Nephron (organoid): ENCODE measurements at regions not wholly inside any gene's neighbourhood (a gene's known extent, or its start where the extent isn't known, plus 50 kb on each side); places are given as distances from the start of the nearest gene placed in this dataset.

Experiments
- H3K27ac Mint-ChIP-seq, 3 experiments: 2 replicates each; pipeline ENCODE4 v1.8.0; 2020; ENCODE audit warnings: mixed read lengths in 3 of 3, mild to moderate bottlenecking in 2 of 3, moderate library complexity in 1 of 3
- H3K27me3 Mint-ChIP-seq: 2 replicates; pipeline ENCODE4 v1.8.0; 2021; ENCODE audit warnings: low read depth, mild to moderate bottlenecking, moderate library complexity, mixed read lengths
- H3K36me3 Mint-ChIP-seq: 2 replicates; pipeline ENCODE4 v1.8.0; 2020; ENCODE audit warnings: low read depth, mixed read lengths
- H3K4me1 Mint-ChIP-seq: 2 replicates; pipeline ENCODE4 v1.8.0; 2020; ENCODE audit warnings: mixed read lengths
- H3K4me3 Mint-ChIP-seq, 3 experiments: 2 replicates each; pipeline ENCODE4 v1.8.0; 2020; ENCODE audit warnings: mild to moderate bottlenecking in 3 of 3, mixed read lengths in 3 of 3, moderate library complexity in 2 of 3
- H3K9me3 Mint-ChIP-seq: 2 replicates; pipeline ENCODE4 v1.8.0; 2020; ENCODE audit warnings: mixed read lengths
- TF ChIP-seq, protein P1 (sequence below), 3 experiments: fragments of 200-600 bp; sonication (generic); IDR thresholded peaks; one replicate each; pipeline ENCODE4 v1.5.0; 2021; ENCODE audit warnings: antibody characterized with exemption in 3 of 3; ENCODE audit not compliant: unreplicated experiment in 3 of 3

DNA sequence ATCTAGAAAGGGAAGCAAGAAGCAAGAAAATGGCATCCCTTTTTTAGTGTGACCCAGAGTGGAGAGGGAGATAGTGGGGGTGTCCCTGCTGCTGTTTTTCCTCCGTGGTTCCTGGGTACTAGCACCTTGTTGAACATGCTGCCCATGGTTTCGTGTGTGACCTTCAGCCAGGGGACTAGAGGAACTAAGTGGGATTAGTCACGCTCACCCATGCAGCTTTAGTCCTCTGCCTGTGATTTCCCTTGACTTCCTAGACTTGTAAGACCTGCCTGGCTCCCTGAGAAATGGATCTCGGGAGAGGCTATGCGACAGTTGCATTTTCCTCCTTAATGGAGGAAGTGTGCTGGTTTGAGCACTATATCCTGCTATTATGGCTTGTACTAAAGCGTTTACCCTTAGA is 471.4 kb downstream of the DCDC2C start:
- Mint-ChIP-seq H3K27ac (no peak overlapping the region), H3K9me3 (peaks cover 31% of the 10 kb centered on the region), H3K27me3 (no peaks in the 10 kb centered on the region), H3K36me3 (no peaks in the 10 kb centered on the region), H3K4me1 (no peaks in the 10 kb centered on the region), H3K4me3 (no peak overlapping the region)
- TF ChIP-seq, protein P1, sequence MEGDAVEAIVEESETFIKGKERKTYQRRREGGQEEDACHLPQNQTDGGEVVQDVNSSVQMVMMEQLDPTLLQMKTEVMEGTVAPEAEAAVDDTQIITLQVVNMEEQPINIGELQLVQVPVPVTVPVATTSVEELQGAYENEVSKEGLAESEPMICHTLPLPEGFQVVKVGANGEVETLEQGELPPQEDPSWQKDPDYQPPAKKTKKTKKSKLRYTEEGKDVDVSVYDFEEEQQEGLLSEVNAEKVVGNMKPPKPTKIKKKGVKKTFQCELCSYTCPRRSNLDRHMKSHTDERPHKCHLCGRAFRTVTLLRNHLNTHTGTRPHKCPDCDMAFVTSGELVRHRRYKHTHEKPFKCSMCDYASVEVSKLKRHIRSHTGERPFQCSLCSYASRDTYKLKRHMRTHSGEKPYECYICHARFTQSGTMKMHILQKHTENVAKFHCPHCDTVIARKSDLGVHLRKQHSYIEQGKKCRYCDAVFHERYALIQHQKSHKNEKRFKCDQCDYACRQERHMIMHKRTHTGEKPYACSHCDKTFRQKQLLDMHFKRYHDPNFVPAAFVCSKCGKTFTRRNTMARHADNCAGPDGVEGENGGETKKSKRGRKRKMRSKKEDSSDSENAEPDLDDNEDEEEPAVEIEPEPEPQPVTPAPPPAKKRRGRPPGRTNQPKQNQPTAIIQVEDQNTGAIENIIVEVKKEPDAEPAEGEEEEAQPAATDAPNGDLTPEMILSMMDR (IDR thresholded peaks at IDR 0.05; ENCODE audit: unreplicated experiment in 3 of 3) = no peak

DNA sequence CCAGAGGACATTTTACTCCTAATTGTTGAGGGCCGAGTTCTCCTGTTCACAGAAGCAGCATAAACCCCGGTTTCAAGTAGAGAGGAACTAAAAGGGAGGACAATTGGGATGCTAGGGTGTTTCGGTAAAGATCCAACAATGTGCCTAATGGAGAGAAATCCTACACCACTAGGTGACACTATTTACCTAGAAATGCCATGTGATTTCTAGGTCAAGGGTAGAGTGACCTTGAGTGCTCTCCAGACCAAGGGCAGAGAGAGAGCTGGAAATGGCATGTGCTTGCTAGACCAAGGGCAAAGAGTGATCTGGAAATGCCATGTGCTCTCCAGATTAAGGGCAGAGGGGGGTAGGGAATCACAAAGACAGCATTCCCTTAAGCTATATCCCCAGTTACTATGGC is 472.0 kb downstream of the DCDC2C start:
- H3K4me3 Mint-ChIP-seq = no peak overlapping the region
- no peak overlapping the region for H3K27ac Mint-ChIP-seq
- no peaks in the 10 kb centered on the region for H3K36me3 Mint-ChIP-seq
- TF ChIP-seq, protein P1 (IDR thresholded peaks at IDR 0.05; ENCODE audit: unreplicated experiment in 3 of 3) = no peak
- no peaks in the 10 kb centered on the region for H3K27me3 Mint-ChIP-seq
- no peaks in the 10 kb centered on the region for H3K4me1 Mint-ChIP-seq
- H3K9me3 Mint-ChIP-seq = peaks cover 35% of the 10 kb centered on the region

DNA sequence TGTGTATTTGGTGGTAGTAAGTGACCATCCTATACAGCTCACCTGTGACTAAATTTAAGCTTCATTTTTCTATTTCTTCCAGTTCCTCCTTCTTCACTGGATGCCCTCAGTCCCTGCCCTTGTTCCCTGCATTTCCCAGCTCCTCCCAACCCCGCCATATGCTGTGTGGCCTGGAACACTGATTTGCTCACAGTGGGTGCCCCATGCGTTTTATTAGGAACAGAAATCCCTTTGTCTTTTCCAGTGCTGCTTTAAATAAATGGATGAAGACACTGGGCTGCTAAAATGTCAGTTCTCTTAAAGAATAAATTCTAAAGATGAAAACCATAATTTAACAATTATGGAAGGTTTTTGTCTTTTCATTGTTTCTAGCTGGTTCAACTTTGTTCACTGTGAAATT is 477.3 kb downstream of the DCDC2C start:
- TF ChIP-seq, protein P1 (IDR thresholded peaks at IDR 0.05; ENCODE audit: unreplicated experiment in 3 of 3) = no peak
- no peaks in the 10 kb centered on the region for H3K36me3 Mint-ChIP-seq
- no peak overlapping the region for H3K27ac Mint-ChIP-seq
- H3K4me3 Mint-ChIP-seq = no peak overlapping the region
- H3K27me3 Mint-ChIP-seq = no peaks in the 10 kb centered on the region
- H3K9me3 Mint-ChIP-seq = peaks cover 25% of the 10 kb centered on the region
- H3K4me1 Mint-ChIP-seq = no peaks in the 10 kb centered on the region

DNA sequence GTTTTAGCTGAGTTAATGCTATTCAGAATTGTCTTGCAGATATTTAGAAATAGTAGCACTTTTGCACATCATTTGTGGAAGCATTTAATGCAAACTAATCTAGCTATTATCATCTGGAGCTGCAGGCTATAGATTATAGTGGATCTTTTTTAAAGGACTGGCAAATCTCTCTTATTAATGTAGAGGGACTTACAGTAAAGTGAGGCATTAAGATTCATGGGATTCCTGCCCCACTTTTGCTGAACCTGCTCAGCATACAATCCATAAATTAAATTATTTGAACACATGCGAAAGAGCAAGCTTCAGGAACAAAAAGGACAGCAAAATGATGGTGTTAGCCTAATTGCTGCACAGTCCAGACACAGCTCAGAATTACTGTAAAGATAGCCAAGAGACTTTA is 477.7 kb downstream of the DCDC2C start:
- H3K4me3 Mint-ChIP-seq = no peak overlapping the region
- peaks cover 20% of the 10 kb centered on the region for H3K9me3 Mint-ChIP-seq
- no peaks in the 10 kb centered on the region for H3K36me3 Mint-ChIP-seq
- TF ChIP-seq, protein P1 (IDR thresholded peaks at IDR 0.05; ENCODE audit: unreplicated experiment in 3 of 3) = no peak
- H3K27ac Mint-ChIP-seq = no peak overlapping the region
- no peaks in the 10 kb centered on the region for H3K4me1 Mint-ChIP-seq
- no peaks in the 10 kb centered on the region for H3K27me3 Mint-ChIP-seq

DNA sequence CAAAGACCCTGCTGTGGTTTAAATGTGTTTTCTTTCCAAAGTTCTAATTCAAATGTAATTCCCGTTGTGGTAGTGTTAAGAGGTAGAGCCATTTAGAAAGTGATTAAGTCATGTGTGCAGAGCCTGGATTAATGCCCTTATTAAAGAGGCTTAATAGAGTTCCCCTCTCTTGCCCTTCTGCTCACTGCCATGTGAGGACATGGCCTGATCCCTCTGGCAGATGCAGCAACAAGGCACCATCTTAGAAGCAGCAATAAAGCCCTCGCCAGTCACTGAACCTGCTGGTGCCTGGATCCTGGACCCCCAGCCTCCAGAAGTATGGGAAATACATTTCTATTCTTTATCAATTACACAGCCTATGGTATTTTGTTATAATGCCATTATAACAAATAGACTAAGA is 485.2 kb downstream of the DCDC2C start:
- Mint-ChIP-seq H3K9me3 (peaks cover 19% of the 10 kb centered on the region), H3K36me3 (peaks cover 5% of the 10 kb centered on the region), H3K4me1 (no peaks in the 10 kb centered on the region), H3K27ac (no peak overlapping the region), H3K4me3 (no peak overlapping the region), H3K27me3 (no peaks in the 10 kb centered on the region)
- TF ChIP-seq, protein P1 (IDR thresholded peaks at IDR 0.05; ENCODE audit: unreplicated experiment in 3 of 3) = no peak

DNA sequence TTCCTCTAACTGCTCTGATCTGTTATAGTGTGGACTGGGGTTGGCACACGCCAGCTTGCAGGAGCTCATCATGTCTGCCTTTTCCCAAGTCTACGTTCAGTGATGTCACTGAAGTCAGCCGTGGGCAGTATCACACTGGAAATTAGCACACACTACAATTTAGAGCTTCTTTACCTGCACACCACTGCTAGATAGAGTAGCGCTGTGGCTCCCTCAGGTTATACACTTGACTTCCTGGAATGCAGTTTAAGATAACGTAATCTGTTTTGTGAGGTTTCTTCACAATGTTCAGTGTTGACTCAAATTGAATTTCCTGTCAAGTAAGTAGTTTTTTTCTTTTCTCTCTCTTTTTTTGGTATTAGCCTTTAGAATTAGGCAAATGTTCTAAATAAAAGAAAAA is 487.2 kb downstream of the DCDC2C start:
- Mint-ChIP-seq H3K27ac (no peak overlapping the region), H3K27me3 (no peaks in the 10 kb centered on the region), H3K36me3 (peaks cover 5% of the 10 kb centered on the region), H3K4me1 (no peaks in the 10 kb centered on the region), H3K9me3 (peaks cover 19% of the 10 kb centered on the region), H3K4me3 (no peak overlapping the region)
- TF ChIP-seq, protein P1 (IDR thresholded peaks at IDR 0.05; ENCODE audit: unreplicated experiment in 3 of 3) = no peak
